Superior temporal gyrus (tissue), 1 donor: ENCODE measurements at regions not wholly inside any gene's neighbourhood (a gene's known extent, or its start where the extent isn't known, plus 50 kb on each side); places are given as distances from the start of the nearest gene placed in this dataset.

Experiments used
- DNase-seq: peaks from one replicate; pipeline ENCODE4 v3.0.0-alpha.2; 2016; ENCODE audit errors: extremely low spot score

DNA sequence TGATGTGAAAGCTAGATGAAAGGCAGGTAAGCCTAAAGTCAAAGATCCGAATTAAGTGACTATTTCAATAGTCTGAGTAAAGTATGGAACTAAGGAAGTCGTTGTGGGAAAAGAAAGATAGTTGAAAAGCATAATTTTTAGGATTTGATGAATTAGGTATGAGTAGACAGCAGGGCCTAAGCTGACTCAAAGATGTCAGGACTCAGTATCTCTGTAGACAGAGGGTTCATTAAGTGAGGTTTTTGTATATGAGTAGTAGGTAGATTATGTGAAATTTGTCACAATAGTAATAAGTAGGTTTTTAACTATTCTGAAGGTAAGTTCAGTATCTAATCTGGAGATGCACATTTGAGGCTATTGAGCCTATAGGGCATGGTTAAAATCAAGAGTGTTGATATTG lies 196.4 kb downstream of the RASSF9 start:
- DNase-seq = no peak

- DNase-seq = no peak
These were observed 194.4 kb downstream of the RASSF9 start for GRCh38 chr12:85641796-85642195.

DNA sequence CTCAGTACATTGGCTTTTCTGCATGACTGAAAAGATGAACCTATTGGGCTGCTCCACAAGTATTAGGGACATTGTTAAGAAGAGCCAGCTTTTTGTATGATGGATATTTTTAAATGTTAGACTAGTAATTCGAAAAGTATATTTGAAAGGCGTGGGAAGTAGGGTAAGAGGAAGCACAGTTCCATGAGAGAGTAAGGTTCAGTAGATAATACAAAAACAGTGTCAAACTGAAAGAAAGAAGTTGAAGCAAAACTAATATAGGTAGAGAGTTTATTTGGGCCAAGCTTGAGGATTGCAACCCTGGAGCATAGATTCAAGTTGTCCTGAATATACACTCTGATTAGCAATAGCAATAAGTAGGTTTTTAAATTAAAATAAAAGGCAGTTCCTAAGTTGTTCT lies 193.9 kb downstream of the RASSF9 start:
- no peak for DNase-seq

- DNase-seq = no peak
These were observed 193.4 kb downstream of the RASSF9 start for GRCh38 chr12:85642808-85643207.

DNA sequence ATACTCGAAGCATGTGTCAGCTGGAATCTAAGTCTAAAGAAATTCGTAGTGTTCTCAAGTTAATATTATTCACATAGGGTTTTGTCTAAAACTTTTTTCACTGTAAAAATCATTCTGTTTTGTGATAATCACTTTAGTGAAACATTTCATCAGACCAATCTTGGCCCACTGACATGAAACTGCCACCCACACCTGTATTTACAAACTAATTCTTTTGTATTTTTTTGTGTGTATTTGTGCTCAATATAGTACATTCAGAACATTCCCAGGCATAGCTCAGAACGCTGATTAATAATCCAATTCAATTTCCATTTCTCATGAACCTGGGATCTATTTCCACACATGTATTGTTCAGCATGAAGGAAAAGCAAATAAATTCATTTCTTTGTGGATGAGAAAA lies 191.7 kb downstream of the RASSF9 start:
- DNase-seq = no peak

DNA sequence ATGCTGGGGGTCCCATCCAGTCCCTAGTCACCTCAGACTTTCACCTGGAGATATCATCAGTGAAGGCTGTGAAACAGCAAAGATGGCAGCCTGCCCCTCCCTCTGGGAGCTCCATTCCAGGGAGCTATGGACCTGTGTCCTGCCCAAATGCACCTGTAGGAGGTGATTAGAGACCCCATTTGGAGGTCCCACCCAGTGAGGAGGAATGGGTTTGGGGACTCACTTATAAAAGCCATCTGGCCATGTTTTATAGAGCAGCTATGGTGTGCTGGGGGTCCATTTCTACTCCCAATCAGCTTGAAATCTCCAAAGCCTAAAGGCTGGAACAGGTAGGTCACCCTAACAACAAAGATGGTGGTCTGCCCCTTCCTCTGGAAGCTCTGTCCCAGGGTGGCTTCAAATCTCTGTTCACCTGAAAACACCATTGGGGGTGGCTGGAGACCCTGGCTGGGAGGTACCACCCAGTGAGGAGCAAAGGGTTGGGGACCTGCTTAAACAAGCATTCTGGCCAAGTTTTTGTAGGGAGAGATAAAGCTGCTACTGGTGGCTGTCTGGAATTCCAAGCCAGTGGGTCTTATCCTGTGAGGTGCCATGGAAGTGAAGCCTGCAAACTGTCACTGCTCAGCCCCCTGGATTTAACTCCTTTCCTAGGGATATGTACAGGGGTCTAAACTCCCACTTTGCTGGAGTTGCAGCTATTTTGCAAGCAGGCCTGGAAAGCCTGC lies 182.3 kb downstream of the RASSF9 start:
- no peak for DNase-seq

GRCh38 chr12:85654456-85654840 lies 181.8 kb downstream of the RASSF9 start:
- no peak for DNase-seq

DNA sequence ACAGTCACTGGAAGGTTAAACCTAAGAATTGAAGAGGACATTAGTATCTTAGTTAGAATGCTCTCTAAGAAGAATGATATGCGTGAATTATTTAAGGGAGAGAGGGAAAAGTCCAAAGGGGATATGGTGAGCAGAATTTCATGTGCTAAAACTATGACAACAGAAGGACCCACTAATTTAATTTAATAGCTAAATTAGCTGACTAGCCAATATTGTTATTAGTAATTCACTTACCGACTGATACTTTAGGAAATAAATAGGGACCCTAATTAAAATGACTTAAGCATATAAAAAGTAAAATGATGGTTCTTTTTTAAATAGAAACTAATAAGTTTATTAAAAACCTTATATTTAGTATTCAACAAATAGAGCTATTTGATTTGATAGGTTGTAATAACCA lies 179.6 kb downstream of the RASSF9 start:
- no peak for DNase-seq

GRCh38 chr12:85657251-85657650 lies 179.0 kb downstream of the RASSF9 start:
- no peak for DNase-seq

- DNase-seq = no peak
These were observed 178.2 kb downstream of the RASSF9 start for GRCh38 chr12:85657836-85658630.

DNA sequence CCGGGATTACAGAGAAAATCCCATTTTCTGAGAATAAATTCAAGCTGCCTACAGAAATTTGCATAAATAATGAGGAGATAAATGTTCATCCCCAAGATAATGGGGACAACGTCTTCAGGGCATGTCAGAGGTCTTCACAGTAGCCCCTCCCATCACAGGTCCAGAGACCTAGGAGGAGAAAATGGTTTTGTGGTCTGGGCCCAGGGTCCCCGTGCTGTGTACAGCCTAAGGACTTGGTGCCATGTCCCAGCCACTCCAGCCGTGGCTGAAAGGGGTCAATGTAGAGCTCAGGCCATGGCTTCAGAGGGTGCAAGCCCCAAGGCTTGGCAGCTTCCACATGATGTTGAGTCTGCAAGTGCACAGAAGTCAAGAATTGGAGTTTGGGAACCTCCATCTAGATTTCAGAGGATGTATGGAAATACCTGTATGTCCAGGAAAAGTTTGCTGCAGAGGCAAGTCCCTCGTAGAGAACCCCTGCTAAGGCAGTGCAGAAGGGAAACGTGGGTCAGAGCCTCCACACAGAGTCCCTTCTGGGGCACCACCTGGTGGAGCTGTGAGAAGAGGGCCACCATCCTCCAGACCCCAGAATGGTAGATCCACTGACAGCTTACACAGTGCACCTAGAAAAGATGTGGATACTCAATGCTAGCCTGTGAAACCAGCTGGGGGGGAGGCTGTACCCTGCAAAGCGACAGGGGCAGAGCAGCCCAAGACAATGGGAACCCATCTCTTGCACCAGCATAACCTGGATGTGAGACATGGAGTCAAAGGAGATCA lies 176.3 kb downstream of the RASSF9 start:
- DNase-seq = no peak

GRCh38 chr12:85661461-85662206 lies 174.6 kb downstream of the RASSF9 start:
- DNase-seq = no peak

DNA sequence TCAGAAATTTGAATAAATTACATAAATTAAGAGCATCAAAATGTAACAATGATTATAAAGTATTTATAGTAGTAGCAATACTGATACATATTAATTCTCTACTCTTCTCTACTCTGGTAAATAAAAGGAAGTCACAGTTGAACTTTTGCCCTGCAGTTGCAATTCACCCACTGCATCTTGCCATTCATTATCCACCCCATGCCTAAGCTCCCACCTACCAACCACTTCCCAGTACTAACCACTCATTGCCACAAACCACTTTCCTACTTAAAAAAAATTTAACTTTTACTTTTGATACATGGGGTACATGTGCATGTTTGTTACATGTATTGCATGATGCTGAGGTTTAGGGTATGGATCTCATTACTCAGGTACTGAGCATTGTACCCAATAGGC lies 174.0 kb downstream of the RASSF9 start:
- no peak for DNase-seq

DNA sequence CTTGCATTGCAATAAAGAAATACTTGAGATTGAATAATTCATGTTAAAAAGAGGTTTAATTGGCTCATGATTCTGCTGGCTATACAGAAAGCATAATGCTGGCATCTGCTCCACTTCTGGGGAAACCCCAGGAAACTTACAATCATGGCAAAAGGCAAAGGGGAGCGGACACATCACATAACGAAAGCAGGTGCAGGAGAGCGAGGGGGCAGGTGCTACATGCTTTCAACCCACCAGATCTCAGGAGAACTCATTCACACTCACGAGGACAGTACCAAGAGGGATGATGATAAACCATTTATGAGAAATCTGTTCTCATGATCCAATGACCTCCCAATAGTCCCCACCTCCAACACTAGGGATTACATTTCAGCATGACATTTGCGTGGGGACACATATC lies 172.6 kb downstream of the RASSF9 start:
- DNase-seq = no peak

DNA sequence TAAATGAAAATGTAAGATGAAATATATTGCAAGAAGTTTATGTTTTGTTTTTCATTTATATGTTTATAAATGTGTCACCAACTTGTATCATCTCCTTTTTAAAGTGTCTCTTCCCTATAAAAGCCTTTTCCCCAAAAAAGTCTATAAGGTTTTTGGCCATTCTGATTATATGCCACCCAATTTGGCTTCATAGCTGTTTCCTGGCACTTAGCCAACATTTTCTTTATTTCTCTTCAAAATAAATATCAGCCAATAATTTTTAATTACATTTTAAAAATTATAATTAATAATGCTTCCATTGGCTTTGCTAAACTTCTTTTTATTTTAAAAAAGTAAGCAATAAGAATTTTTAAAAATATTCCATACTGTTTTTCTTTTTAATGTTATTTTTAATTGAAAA lies 171.8 kb downstream of the RASSF9 start:
- no peak for DNase-seq

DNA sequence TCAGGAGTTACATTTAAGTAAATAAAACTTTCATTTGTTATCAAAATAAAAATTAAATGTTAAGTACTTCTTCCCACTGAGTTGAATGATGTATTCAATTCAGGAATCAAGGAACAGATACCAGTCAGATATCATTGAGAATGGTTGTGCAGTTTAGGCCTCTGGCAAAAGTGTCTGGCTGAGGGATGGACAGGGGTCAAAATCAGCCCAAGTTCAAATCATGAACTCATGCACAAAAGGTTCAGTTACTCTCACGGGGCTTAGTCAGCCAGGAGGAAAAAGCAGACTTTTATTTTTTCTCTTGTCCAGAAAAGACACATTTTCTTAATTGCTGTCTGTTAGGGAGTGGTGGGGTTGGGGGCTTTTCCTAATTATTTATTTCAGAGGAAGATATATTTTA lies 166.3 kb downstream of the RASSF9 start:
- DNase-seq = no peak

- DNase-seq = no peak
These were observed 163.8 kb downstream of the RASSF9 start for GRCh38 chr12:85672436-85672835.

DNA sequence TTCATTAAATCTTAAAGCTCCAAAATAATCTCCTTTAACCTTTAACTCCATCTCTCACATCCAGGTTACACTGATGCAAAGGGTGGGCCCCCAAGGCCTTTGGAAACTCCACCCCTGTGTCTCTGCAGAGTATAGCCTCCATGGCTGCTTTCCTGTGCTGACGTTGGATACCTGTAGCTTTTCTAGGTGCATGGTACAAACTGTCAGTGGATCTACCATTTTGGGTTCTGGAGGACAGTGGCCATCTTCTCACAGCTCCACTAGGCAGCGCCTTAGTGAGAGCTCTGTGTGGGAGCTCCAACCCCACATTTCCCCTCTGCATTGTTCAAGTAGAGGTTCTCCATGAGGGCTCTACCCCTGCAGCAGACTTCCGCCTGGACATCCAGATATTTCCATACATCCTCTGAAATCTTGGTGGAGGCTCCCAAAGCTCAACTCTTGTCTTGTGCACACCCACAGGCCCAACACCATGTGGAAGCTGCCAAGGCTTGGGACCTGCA lies 162.2 kb downstream of the RASSF9 start:
- no peak for DNase-seq

DNA sequence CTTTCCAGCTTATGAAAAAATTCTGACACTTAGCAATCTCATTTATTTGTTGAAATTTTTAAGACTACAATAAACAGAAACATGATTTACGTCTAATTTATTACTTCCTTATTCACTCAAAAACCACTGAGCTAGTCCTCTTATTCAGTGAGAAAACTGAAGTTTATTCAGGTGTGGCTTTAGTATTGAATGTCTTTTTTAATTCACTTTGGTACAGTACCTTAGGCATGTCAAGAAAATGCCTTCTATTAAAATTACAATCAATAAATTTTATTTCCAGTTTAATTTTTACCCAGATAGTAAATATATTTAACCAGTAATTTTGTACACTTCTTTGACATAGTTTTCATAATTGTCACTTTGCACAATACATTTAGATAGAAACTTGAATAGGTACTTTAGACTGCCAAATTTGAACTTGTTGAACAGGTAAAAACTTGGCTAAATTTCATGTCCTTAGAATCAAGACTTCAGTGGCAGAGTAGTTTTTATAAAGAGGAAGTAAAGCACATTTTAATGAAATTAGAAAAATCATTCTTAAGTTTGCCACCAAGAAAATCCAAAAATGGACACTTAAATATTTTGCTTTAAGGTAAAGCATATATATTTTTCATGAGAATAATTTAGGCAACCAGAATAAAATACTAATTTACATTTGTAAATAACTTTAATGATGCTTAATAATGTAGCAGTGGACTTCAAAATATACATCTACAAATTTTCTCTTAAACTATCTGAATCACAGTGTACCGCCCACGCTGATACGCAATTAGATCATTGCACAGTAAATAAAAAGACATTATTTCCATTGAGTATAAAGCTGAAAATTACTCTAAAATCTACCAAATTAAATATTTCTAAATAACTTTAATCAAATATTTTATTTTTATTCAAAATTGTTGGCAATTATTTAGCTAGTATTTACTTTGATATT lies 159.1 kb downstream of the RASSF9 start:
- DNase-seq = no peak

- no peak for DNase-seq
These were observed 156.9 kb downstream of the RASSF9 start for GRCh38 chr12:85679296-85679695.

DNA sequence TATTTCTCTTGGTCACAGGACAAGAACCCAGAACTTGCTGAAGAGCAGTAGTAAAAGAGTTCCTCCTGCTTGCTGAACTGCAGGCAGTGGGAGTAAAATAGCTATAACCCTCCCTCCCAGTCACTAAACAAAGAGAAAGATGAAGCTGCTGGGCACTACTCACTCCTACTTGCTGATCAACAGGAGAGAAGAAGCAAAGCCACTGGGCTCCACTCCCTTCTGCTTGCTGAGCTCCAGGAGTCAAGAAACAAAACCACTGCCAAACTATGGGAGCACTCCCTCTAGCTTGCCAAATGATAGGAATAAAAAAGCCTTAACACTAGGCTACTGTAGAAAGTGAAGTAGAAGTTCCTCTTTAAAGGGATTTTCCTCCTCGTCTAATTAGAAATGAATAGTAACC lies 155.3 kb downstream of the RASSF9 start:
- DNase-seq = no peak
